GM20431 (cell line): ENCODE measurements at regions not wholly inside any gene's neighbourhood (a gene's known extent, or its start where the extent isn't known, plus 50 kb on each side); places are given as distances from the start of the nearest gene placed in this dataset.

Experiments used
- in situ Hi-C: fragments of 300-500 bp; cut with MseI, MboI; formaldehyde crosslinking; loops from one replicate; pipeline ENCODE4 v1.15.0; 2020; ENCODE audit warnings: low sequenced_read_pairs; ENCODE audit not compliant: unreplicated experiment

DNA sequence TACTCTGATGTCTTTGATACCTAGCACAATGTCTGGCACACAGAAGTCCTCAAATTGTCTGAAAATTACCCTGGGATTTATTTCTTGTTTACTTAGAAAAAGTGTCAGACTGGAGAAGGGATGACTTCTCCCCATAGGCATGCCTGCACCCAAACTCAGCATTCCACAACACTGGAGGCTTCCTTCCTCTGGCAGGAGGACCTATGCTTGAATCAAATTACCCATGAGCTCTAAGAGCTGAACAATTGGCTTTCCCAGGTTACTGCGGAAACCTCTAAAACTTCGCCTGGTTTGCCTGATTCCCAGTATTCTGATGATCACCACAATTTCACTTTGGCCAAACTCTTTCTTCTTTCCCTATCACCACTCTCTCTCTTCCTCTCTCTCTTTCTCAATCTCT, 217.4 kb downstream of the DIPK2A start:
- in situ Hi-C loops, result no loop called here

DNA sequence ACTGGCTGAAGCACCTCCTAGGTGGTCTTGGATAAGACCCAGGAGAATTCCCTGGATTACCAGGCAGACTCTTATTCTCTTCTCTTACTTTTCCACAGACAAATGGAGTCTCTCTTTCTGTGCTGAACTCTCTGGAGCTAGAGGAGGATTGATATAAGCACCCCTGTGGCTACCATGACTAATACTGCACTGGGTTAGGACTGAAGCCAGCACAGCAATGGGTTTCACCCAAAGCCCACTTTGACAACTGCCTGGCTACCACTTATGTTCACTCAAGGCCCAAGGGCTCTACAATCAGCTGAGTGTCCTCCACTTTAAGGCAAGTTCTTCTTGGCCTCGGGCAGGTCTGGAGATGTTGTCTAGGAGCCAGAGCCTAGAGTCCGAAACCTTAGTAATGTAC, 225.5 kb downstream of the DIPK2A start:
- in situ Hi-C loops, result no loop called here

DNA sequence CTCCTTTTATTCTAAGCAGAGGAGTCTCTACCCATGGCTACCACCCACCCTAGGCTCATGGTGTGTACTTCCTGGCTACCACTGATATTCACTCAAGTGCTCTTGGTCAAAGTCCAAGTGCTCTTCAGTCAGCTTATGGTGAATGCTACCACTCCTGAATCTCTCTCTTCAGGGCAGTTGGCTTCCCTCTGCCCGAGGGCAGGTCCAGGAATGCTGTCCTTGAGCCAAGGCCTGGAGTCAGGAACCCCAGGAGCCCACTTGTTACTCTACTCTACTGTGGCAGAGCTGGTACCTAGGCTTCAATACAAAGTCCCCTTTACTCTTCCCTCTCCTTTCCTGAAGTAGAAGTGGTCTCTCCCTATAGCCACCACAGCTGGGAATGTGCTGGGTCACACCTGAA, 226.0 kb downstream of the DIPK2A start:
- in situ Hi-C loops, result no loop called here

DNA sequence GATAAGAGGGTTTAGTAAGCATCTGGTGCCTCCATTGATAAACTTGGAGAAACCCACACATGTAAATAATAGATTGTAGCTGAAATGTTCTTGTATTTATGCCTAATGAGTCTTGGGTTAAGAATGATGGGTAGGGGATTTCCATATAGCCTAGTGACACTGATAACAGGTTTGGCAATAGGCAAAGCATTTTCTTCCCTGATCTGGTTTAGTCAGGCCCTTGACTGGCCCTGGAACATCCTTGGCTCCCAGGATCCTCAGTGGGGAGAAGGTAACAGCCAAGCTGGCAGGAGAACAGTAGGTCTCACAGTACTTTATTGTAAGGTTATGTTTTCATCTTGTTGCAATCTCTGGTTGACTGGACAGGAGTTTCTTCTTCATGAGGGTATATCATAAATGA, 228.4 kb downstream of the DIPK2A start:
- in situ Hi-C loops, result no loop called here

DNA sequence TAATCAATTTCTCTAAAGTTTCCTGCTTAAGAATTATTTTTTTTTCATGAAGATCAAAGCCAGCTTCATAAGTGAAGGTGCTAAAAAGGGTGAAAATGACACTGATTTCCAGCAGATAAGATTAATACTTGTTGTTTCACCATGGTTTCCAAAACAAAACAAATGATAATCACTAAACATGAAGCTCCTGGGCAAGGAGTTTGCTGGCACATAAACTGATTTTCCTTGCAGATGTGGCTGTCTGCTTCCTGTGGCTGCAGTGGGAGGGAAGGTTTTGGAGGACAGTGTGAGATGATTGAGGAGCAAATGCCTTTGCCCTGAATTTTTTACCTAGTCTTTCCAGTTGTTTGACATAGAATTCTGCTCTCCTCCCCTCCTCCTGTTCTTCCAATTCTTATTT, 228.8 kb downstream of the DIPK2A start:
- in situ Hi-C loops, result no loop called here

DNA sequence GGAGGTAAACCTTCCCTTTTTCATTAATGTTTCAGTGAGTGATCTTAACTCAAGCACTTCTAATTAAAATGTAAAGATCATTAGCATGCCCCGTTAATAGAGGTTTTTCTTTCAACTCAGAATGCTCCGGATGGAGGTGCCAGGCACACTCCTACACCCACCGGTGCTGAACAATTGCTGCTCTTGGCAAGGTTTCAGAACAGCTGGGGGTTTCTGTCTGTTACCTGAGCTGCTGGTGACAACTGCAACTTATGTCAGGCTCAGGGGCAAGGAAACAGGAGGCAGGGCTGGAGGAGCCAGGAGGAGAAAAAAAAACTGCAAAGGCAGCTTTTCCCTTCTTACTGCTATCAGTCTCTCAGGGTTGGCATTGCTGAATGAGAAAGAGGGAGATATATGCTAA, 250.1 kb downstream of the DIPK2A start:
- in situ Hi-C loops, result no loop called here

DNA sequence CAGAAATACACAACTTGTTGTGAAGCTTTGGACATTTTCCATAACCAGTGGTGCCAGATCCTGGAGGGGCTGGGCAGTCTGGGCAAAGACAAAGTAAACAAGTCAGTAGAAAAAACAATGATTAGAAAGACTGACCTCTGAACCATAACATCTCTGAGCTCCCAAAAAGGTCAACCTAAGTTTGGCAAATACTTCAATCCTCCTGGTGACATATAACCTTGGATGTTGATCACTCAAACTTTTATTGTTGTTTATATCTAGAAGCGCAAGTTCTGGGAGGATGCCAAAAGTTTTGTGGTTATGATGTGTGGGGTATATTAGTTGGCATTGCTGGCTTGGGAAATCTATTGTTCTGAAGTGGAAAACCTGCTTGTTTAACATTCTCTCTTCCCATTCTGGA, 257.7 kb downstream of the DIPK2A start:
- in situ Hi-C loops, result no loop called here

DNA sequence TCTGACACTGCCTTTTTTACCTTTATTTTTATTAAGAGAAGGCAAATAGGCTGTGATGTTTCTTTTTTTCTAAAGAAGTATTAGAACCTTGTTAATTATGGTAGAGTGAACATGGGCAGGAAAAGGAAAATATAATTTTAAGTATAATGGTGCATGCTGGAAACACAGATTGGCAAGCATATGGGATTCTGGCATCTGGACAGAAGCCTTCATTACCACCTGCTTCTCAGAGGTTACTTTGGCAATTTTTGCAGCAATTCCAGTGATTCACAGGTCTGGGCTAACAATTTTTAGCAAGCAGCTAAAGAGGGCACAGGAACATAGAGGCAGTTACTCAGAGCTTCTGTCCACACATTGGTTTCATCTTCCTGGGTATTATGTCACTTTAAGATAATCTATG, 258.3 kb downstream of the DIPK2A start:
- in situ Hi-C loops, result no loop called here

DNA sequence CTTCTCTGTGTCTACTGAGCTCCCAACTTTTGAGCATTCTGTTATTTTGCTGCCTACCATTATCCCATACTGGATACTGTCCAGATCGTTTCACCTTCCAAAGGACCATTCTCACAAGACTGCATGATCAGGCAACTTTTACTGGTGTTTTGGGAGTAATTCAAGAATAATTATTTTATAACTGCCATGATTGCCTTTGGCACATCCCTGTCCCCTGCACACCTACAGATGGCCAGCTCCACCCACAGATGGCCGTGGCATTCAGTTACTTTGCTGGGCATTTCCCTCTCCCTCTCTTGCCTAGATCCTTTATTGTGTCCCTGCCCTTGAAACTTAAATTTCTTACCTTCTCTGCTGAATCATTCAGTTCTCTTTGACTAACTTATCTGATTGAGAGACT, 263.9 kb downstream of the DIPK2A start:
- in situ Hi-C loops, result no loop called here

DNA sequence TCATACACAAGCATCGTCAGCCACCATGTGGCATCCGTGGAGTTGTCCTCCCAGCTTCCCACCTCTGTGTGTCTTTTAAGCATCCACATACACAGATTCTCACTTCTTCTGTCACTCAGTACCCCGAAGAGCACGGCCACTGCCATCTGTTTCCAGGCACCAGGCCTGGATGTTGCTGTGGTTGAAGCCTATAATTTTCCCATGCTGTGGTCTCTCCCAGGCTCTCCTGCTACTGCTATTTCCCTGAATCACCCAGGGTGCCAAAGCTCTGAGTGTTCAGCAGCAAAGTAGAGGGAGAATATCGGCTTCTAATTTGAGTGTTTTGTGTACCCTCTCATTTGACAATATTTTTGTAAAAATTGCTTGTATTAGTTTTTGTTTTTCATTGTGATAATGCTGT, 265.7 kb downstream of the DIPK2A start:
- in situ Hi-C loops, result no loop called here

DNA sequence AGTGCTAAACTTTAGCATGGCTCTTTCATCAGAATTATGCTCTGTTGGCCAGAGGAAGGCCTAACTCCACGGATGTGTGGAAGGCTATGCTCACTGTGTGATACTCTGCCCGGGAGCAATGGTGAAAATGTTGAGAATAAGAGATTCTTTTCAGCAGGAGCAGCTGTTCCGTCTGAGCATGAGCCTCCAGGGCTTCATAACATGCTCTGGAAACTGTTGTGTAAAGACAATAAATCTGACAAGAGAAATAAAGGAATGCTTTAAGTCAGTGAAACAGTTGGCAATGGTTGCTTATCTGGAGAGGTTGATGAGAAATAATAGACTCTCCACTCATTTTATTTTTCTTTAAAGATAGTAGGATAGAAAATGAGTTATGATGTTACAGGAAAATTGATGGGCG, 269.8 kb downstream of the DIPK2A start:
- in situ Hi-C loops, result no loop called here

DNA sequence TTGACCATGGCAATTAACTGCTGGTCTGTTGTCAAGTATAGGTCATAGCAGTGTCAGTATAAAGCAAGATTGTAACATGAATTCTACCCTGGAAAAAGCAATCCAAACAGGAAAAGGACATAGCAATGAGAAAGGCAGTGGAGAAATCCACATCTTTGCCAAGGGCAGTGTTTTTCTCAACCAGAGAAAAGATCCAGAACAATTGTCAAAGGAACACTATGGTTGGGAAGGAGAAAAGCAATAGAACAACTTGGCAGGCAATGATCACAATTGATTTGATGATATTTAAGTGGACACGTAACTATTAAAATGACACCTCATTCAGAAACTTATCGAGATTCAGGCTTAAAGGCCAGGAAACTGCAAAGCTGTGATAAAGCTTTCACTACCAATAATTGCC, 271.1 kb downstream of the DIPK2A start:
- in situ Hi-C loops, result no loop called here

DNA sequence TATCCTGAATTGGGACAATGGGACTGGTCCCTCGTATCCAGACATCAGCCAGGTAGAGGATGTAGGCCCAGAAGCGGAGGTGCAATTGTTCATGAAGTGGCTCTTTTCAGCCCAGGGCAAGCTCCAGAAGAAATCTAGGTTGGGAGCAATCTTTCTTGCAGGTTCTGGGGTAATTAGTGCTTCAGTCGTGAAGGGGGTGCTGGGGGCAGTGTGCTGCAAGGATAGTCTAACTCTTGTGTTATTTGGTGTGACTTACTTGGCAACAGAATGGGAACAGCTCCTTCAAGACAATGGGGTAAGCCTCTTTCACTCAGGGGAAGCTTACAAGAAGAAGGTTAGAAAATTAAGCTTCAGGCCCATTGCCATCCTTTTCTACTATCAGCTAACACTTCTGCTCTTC, 273.0 kb downstream of the DIPK2A start:
- in situ Hi-C loops, result no loop called here

DNA sequence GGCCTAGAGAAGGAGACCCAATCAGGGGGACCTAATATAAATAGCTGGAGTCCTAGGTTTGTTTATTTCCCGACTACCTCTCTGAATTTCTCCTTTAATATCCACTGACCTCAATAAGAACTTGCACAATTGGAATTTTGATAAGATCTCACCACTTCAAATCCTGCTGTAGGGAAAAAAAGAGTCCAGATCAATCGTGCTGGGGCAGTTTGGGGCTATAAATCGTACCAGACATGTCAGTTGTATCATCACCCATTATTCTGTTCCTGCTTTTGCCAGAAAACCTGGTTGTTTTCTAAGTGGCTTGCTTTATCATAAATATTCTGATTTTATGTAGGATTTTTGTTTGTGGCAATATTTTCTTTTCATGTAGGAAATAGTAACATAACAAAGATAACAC, 281.3 kb downstream of the DIPK2A start:
- in situ Hi-C loops, result no loop called here

DNA sequence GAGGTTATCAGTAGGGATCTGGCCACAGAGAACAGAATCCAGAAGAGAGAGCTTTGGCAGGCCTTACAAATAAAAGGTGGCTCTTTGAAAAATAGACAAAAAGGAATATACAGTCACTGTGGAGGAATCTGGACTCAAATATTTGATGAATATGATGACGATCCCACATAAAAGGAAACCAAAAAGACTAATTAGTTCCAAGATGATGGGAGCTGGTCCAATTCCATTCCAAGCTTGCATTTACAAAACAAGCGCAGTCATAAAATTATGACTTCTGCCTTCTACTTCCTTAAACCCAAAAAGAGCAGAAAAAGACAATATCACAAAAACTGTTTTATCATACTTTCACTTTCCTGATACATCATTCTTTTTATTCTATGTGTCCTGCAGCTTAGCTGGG, 285.8 kb downstream of the DIPK2A start:
- in situ Hi-C loops, result no loop called here

DNA sequence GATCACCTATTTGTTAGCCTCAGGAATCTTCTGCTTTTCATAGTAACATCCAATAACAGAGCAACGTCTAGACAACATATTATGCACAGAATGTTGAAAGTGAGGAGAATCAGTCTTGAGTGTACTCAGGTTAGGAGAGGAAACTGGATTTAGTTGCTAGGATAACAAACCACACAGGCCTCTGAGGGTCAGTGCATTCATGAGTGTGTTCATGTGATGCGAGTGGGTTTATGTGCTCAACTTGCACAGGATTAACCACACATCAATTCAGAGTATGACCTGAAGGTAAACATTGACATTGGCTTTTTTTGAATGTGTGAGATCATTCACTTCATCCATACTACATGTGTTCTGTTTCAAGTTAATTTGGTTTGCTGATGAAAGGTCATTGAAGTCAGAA, 287.6 kb downstream of the DIPK2A start:
- in situ Hi-C loops, result no loop called here

DNA sequence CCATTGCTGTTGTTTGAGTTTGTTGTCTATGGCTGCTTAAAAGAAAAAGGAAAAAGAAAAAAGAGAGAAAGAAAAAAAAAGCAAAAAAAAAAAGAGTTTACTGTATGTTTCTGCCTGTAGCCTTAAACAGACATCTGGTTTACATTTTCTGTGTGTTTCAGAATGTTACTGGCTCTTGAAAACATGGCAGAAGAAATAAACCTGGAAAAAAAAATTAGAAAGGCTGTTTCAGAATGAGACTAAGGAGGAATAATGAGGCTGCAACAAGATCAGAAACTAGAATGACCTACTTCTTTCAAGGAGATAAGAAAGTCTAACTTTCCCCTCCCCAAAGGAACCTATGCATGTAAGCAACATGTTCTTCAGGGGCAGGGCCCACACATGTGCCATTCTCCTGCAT, 292.1 kb downstream of the DIPK2A start:
- in situ Hi-C loops, result no loop called here

DNA sequence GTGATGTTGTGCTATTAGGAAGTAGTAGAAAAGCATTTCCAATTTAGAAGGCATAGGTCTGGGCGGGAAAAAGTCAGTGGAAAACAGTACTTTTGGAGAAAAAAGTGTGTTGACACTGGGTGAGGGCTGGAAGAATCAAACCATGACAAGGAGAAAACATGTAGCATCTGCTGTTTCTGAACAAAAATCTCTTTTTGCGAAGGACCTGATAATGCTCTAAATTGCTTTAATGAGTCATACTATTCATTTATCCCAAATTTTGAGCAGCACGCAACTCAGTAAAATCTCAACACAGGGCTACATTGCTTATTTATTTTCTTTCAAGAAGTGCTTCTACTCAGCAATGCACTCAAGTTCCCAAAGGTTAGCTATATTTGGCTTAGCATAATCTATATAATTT, 292.7 kb downstream of the DIPK2A start:
- in situ Hi-C loops, result no loop called here

DNA sequence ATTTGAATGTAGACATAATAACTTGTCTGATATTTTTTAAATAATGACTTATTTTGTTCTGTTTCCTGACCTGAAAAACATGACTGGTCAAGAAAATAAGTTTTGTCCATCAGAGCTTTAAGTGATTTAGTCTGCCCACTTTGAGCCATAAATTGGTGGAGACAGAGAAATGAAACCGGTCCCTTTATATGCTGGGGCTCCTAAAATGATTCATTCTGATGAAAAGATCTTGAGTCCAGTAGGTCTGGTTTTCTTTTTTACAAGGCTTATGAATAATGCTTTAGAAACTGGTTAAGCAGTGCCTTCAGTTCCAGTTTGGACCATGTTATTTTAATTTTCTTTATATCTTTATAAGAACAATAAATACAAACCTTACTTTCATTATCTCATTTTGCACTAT, 293.2 kb downstream of the DIPK2A start:
- in situ Hi-C loops, result no loop called here

DNA sequence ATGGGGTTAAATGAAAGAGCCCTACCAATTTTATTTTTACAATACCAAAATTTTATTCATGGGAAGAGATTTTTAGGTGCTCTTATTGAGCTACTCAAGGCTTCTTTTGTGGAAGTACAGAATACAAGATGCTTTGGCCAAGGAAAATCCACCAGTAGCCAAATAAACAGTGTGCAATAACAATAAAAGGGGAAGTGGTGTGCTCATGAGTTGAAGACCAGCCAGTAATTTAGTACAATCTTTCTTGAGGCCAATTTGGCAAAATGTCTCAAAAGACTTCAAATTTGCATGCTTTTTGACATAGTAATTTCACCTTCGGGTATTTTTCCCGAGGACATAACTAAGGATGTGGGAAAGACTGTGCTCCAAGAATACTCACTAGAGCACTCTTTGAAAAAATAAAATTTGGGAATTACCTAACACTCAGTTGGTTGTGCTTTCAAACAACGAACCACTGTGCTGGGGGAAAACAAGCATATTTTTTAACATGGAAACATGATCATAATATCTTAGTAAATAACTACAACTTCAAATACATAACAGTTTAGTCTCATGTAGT, 294.0 kb downstream of the DIPK2A start:
- in situ Hi-C loops, result no loop called here

DNA sequence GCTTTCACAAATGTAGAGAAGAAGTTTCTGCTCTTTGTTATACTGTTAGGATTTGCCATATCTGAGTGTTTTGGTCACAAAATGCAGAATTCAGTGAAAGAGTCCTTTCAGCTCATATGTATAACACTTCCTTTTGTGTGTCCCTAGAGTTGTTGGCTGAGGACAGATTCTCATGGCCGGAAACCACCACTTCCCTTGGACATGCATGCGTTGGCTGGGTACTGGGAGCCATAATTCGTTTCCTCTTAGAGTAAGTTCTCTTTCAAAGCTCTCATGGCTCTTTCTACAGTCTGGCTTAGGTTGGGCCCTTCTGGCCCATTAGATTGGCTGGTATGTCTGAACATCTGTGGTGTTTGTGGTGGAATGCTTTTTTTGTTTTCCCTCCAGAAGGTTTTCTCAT, 298.5 kb downstream of the DIPK2A start:
- in situ Hi-C loops, result no loop called here

DNA sequence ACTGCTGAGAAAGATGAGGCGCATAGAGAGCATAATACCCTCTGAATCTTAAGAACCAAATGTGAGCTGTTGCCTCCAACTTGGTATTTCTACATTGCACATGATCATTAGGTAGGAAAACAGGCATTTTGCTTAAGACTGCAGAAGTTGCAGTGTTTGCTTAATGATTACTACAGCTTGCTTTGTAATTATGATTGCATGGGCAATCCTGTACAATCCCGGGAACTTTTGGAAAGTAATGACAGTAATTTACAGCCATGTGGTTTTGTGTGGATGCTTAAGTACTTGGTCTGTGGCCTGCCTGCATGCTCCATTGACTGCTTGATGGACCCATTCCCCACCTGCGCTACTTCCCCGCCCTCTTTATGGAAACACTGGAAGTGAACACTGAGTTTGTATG, 301.1 kb downstream of the DIPK2A start:
- in situ Hi-C loops, result no loop called here

DNA sequence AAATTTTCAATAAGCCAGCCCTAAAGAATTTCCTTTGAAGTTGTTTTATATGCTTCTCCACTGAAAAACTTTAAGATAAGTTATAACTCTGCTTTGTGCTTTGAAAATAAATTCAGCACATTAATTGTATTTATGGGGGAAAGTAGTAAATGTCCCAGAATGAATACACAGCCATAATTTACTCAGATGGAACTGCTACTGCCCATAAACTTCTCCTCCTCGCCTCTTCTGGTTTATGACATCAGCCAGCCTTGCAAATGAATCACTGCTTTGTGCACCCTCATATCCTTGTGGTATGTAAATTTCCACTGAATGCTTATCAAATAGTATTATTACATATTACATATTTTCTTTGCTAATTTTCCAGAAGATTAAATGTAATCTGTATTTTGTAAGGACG, 302.0 kb downstream of the DIPK2A start:
- in situ Hi-C loops, result no loop called here
